GM18502 (cell line): ENCODE measurements at regions not wholly inside any gene's neighbourhood (a gene's known extent, or its start where the extent isn't known, plus 50 kb on each side); places are given as distances from the start of the nearest gene placed in this dataset.
"Not testable (repeated sequence)": the region's sequence is repeated elsewhere in the genome, so short reads cannot be mapped to it uniquely, and the experiment has no call there.

Experiments used
- ATAC-seq: cut with Tn5 transposase; IDR thresholded peaks from one replicate; pipeline ENCODE4 v1.9.1; 2021; ENCODE audit warnings: mild to moderate bottlenecking; ENCODE audit not compliant: unreplicated experiment, poor library complexity

GRCh38 chr12:19623751-19624399, 184.6 kb downstream of the AEBP2 start:
- ATAC-seq: no peak

GRCh38 chr12:19624491-19624890, 185.2 kb downstream of the AEBP2 start:
- no peak for ATAC-seq

GRCh38 chr12:19625551-19625950, 186.3 kb downstream of the AEBP2 start:
- not testable (repeated sequence) for ATAC-seq

GRCh38 chr12:19627719-19628118, 188.4 kb downstream of the AEBP2 start:
- no peak for ATAC-seq

GRCh38 chr12:19630536-19630935, 191.2 kb downstream of the AEBP2 start:
- no peak for ATAC-seq

- ATAC-seq: no peak
Observed at GRCh38 chr12:19633194-19633593, 193.9 kb downstream of the AEBP2 start.

GRCh38 chr12:19633641-19634040, 194.3 kb downstream of the AEBP2 start:
- no peak for ATAC-seq

- ATAC-seq: no peak
Observed at GRCh38 chr12:19639781-19640415, 200.6 kb downstream of the AEBP2 start.

- ATAC-seq: no peak
Observed at GRCh38 chr12:19641235-19642080, 202.2 kb downstream of the AEBP2 start.

GRCh38 chr12:19642345-19642744, 203.1 kb downstream of the AEBP2 start:
- ATAC-seq: no peak

GRCh38 chr12:19643635-19644034, 204.3 kb downstream of the AEBP2 start:
- ATAC-seq: no peak

- ATAC-seq: no peak
Observed at GRCh38 chr12:19644571-19644970, 205.3 kb downstream of the AEBP2 start.

GRCh38 chr12:19645823-19646222, 206.5 kb downstream of the AEBP2 start:
- no peak for ATAC-seq

- no peak for ATAC-seq
Observed at GRCh38 chr12:19646599-19646998, 207.3 kb downstream of the AEBP2 start.

GRCh38 chr12:19647806-19648556, 208.7 kb downstream of the AEBP2 start:
- ATAC-seq: no peak

- ATAC-seq: no peak
Observed at GRCh38 chr12:19648591-19648990, 209.3 kb downstream of the AEBP2 start.

- ATAC-seq: no peak
Observed at GRCh38 chr12:19652386-19652785, 213.1 kb downstream of the AEBP2 start.

- no peak for ATAC-seq
Observed at GRCh38 chr12:19654650-19655376, 215.5 kb downstream of the AEBP2 start.

- no peak for ATAC-seq
Observed at GRCh38 chr12:19657118-19657731, 217.9 kb downstream of the AEBP2 start.

GRCh38 chr12:19657732-19658130, 218.4 kb downstream of the AEBP2 start:
- no peak for ATAC-seq
